OCI-LY7 (cell line): ENCODE measurements at regions not wholly inside any gene's neighbourhood (a gene's known extent, or its start where the extent isn't known, plus 50 kb on each side); places are given as distances from the start of the nearest gene placed in this dataset.
"Not testable (repeated sequence)": the region's sequence is repeated elsewhere in the genome, so short reads cannot be mapped to it uniquely, and the experiment has no call there.

Source experiments
- BruUV-seq: library from RNA; stranded (reverse); fragments of 400-500 nt; replicated peaks from 2 replicates; lab custom pipeline; 2021; lab: Mats Ljungman, UMichigan
- CTCF ChIA-PET: fragments of 300-600 bp; sonication (Branson Sonifier 250); formaldehyde crosslinking; loops from one replicate; lab custom pipeline; 2022; ENCODE audit warnings: antibody characterized with exemption; ENCODE audit not compliant: unreplicated experiment; lab: Charles Lee
- POLR2A ChIA-PET: fragments of 300-600 bp; sonication (Branson Sonifier 250); formaldehyde crosslinking; loops from one replicate; lab custom pipeline; 2022; ENCODE audit warnings: antibody characterized with exemption; lab: Charles Lee
- DNase-seq: peaks from one replicate; pipeline ENCODE4 v3.0.0-alpha.2; 2015; ENCODE audit warnings: low spot score
- H2AFZ ChIP-seq: fragments of 200-600 bp; sonication (generic), shearing (Covaris generic); 2 replicates; pipeline ENCODE4 v1.6.1; 2014; ENCODE audit warnings: mild to moderate bottlenecking, antibody characterized with exemption, low read length, moderate library complexity
- H3K27ac ChIP-seq: fragments of 200-600 bp; sonication (generic); 2 replicates; pipeline ENCODE4 v1.5.1; 2014; ENCODE audit warnings: mixed run types, low read depth, mild to moderate bottlenecking, moderate library complexity, low read length, inconsistent platforms; ENCODE audit not compliant: poor library complexity, severe bottlenecking
- H3K36me3 ChIP-seq: fragments of 200-600 bp; sonication (generic); 2 replicates; pipeline ENCODE4 v1.6.1; 2014; ENCODE audit warnings: mild to moderate bottlenecking, antibody characterized with exemption, low read length, moderate library complexity, mixed read lengths; ENCODE audit not compliant: insufficient read depth
- H3K4me1 ChIP-seq: fragments of 200-600 bp; sonication (generic); 2 replicates; pipeline ENCODE4 v1.5.1; 2014; ENCODE audit warnings: mild to moderate bottlenecking, low read length; ENCODE audit not compliant: insufficient read depth, poor library complexity, severe bottlenecking
- H3K4me2 ChIP-seq: fragments of 200-600 bp; sonication (generic); 2 replicates; pipeline ENCODE4 v1.6.1; 2014; ENCODE audit warnings: mild to moderate bottlenecking, low read length
- H3K4me3 ChIP-seq: fragments of 200-600 bp; sonication (generic); 2 replicates; pipeline ENCODE4 v1.5.1; 2014; ENCODE audit warnings: mild to moderate bottlenecking, low read depth, low read length; ENCODE audit not compliant: poor library complexity, severe bottlenecking
- H3K79me2 ChIP-seq: fragments of 200-600 bp; sonication (generic); 2 replicates; pipeline ENCODE4 v1.6.1; 2016; ENCODE audit warnings: low read depth, mild to moderate bottlenecking, low read length, moderate library complexity, mixed read lengths; ENCODE audit not compliant: insufficient read depth
- H3K9me2 ChIP-seq: fragments of 200-600 bp; sonication (generic); 2 replicates; pipeline ENCODE4 v1.6.1; 2016; ENCODE audit warnings: mild to moderate bottlenecking, low read length, mixed read lengths; ENCODE audit not compliant: insufficient read depth
- H3K9me3 ChIP-seq: fragments of 200-600 bp; sonication (generic); 2 replicates; pipeline ENCODE4 v1.6.1; 2014; ENCODE audit warnings: mild to moderate bottlenecking, mixed run types, low read length, mixed read lengths
- H4K20me1 ChIP-seq: fragments of 200-600 bp; sonication (generic); 2 replicates; pipeline ENCODE4 v1.6.1; 2014; ENCODE audit warnings: mild to moderate bottlenecking, antibody characterized with exemption, low read length, moderate library complexity, mixed read lengths; ENCODE audit not compliant: insufficient read depth
- CTCF ChIP-seq: fragments of 200-600 bp; sonication (generic); conservative IDR thresholded peaks from 2 replicates; pipeline ENCODE4 v1.5.1; 2014; ENCODE audit warnings: mild to moderate bottlenecking, antibody characterized with exemption, low read length, moderate library complexity, mixed read lengths
- EZH2phosphoT487 ChIP-seq: fragments of 200-600 bp; sonication (generic); IDR thresholded peaks from 2 replicates; pipeline ENCODE4 v1.6.1; 2018; ENCODE audit warnings: low read depth, borderline replicate concordance, mild to moderate bottlenecking, mixed run types, antibody characterized with exemption, low read length, moderate library complexity, mixed read lengths
- intact Hi-C: fragments of 100-400 bp; cut with micrococcal nuclease; formaldehyde crosslinking; loops from one replicate; pipeline ENCODE4 v1.10.0; 2022; ENCODE audit not compliant: unreplicated experiment

GRCh38 chr14:105685003-105685402 lies 158.6 kb downstream of the TMEM121 start:
- Histone ChIP-seq H3K36me3 (no peaks in the 10 kb centered on the region), H2AFZ (no peak overlapping the region), H3K9me2 (no peaks in the 10 kb centered on the region), H3K4me2 (peak overlapping the region; percentile 24), H3K4me3 (no peak overlapping the region), H3K4me1 (peaks cover 78% of the 10 kb centered on the region), H3K79me2 (peaks cover 11% of the 10 kb centered on the region; the same call in 1 of the 2 replicates), H3K9me3 (no peaks in the 10 kb centered on the region; the same call in 1 of the 2 replicates), H3K27ac (peak overlapping the region; percentile 92), H4K20me1 (no peaks in the 10 kb centered on the region)
- peak; percentile 38 for DNase-seq
- TF ChIP-seq EZH2phosphoT487 (no peak), CTCF (no peak)
- BruUV-seq: no TSS peak
- intact Hi-C loops: no loop called here
- ChIA-PET POLR2A (no interaction called here), CTCF (no interaction called here)

- H4K20me1 ChIP-seq, BruUV-seq, H3K9me2 ChIP-seq, H3K4me3 ChIP-seq, H2AFZ ChIP-seq, H3K9me3 ChIP-seq, CTCF ChIA-PET, POLR2A ChIA-PET, DNase-seq, intact Hi-C loops, H3K36me3 ChIP-seq: not testable (repeated sequence)
- peaks cover 84% of the 10 kb centered on the region for H3K4me1 ChIP-seq
- H3K4me2 ChIP-seq: peak overlapping the region; percentile 24; the same call in 1 of the 2 replicates
- peaks cover 17% of the 10 kb centered on the region; the same call in 1 of the 2 replicates for H3K79me2 ChIP-seq
- H3K27ac ChIP-seq: peak overlapping the region; percentile 92
Observed at GRCh38 chr14:105685605-105686004, 159.2 kb downstream of the TMEM121 start.

GRCh38 chr14:105686050-105686449 lies 159.7 kb downstream of the TMEM121 start:
- H3K36me3 ChIP-seq, H2AFZ ChIP-seq, BruUV-seq, CTCF ChIA-PET, H3K4me3 ChIP-seq, H3K9me2 ChIP-seq, DNase-seq, H3K4me2 ChIP-seq, H3K9me3 ChIP-seq, H4K20me1 ChIP-seq, POLR2A ChIA-PET, intact Hi-C loops: not testable (repeated sequence)
- H3K4me1 ChIP-seq: peaks cover 87% of the 10 kb centered on the region
- peaks cover 21% of the 10 kb centered on the region; the same call in 1 of the 2 replicates for H3K79me2 ChIP-seq
- peak overlapping the region; percentile 91 for H3K27ac ChIP-seq

GRCh38 chr14:105686462-105687170 lies 160.2 kb downstream of the TMEM121 start:
- CTCF ChIA-PET: not testable (repeated sequence)
- H3K27ac ChIP-seq: peak overlapping the region; percentile 91

GRCh38 chr14:105687171-105688022 lies 161.0 kb downstream of the TMEM121 start:
- BruUV-seq: TSS peak; percentile 35
- POLR2A ChIA-PET, H3K4me3 ChIP-seq, H4K20me1 ChIP-seq, H3K9me2 ChIP-seq, H3K36me3 ChIP-seq, CTCF ChIA-PET, H2AFZ ChIP-seq, H3K9me3 ChIP-seq: not testable (repeated sequence)
- Histone ChIP-seq H3K4me2 (peak overlapping the region; percentile 58), H3K4me1 (peaks cover 87% of the 10 kb centered on the region), H3K79me2 (peaks cover 24% of the 10 kb centered on the region; the same call in 1 of the 2 replicates), H3K27ac (peak overlapping the region; percentile 91)
- intact Hi-C loops: loop anchor here (2.0 kb wide), 1 partner anchor 119 kb away; no protein-coding TSS in a partner anchor
- DNase-seq: peak; percentile 37

More at GRCh38 chr14:105686462-105687170, 160.2 kb downstream of the TMEM121 start:
- BruUV-seq, H4K20me1 ChIP-seq, H3K36me3 ChIP-seq, H3K9me3 ChIP-seq, H3K4me3 ChIP-seq, POLR2A ChIA-PET, intact Hi-C loops, H2AFZ ChIP-seq, H3K9me2 ChIP-seq: not testable (repeated sequence)
- Histone ChIP-seq H3K4me1 (peaks cover 87% of the 10 kb centered on the region), H3K4me2 (peak overlapping the region; percentile 58), H3K79me2 (peaks cover 24% of the 10 kb centered on the region; the same call in 1 of the 2 replicates)
- DNase-seq: peak; percentile 54
